NT2/D1 (cell line): ENCODE measurements at regions not wholly inside any gene's neighbourhood (a gene's known extent, or its start where the extent isn't known, plus 50 kb on each side); places are given as distances from the start of the nearest gene placed in this dataset.

ENCODE experiments used
- SUZ12 ChIP-seq: IDR thresholded peaks from 2 replicates; pipeline ENCODE4 v1.6.1; 2011; ENCODE audit not compliant: insufficient read length, insufficient read depth; ENCODE audit errors: extremely low read depth
- YY1 ChIP-seq: IDR thresholded peaks from 2 replicates; pipeline ENCODE4 v1.6.1; 2011; ENCODE audit not compliant: insufficient read length, insufficient read depth
- ZNF274 ChIP-seq: IDR thresholded peaks from 2 replicates; pipeline ENCODE4 v1.6.1; 2011; ENCODE audit warnings: mild to moderate bottlenecking, low read depth, low read length

DNA sequence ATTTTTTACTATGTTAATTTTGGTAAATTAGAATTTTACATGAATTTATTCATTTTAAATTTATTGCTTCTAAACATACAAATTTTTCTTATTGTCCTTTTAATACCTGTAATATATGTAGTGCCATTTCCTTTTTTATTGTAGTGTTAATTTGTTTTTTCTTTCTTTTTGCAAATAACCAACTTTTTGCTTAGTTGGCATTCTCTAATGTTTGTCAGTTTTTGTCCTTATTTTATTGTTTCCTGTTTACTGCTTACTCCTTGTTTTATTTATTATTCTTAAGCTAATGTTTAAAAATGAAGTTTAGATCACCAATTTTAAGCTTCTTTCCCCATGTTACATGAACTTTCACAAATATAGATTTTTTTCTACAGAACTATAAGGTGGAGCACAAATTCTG is 516.6 kb downstream of the SLITRK1 start:
- TF ChIP-seq SUZ12 (no peak), YY1 (no peak), ZNF274 (no peak)
